A673 (cell line): ENCODE measurements at regions not wholly inside any gene's neighbourhood (a gene's known extent, or its start where the extent isn't known, plus 50 kb on each side); places are given as distances from the start of the nearest gene placed in this dataset.

ENCODE experiments used
- CTCF ChIP-seq: fragments of 300-800, 200-600 bp; sonication (generic); conservative IDR thresholded peaks from 2 replicates; pipeline ENCODE4 v1.5.1; 2017; ENCODE audit warnings: low read depth, mild to moderate bottlenecking, antibody characterized with exemption, low read length, moderate library complexity, mixed read lengths
- EZH2 ChIP-seq: fragments of 200-600 bp; sonication (generic); IDR thresholded peaks from 2 replicates; pipeline ENCODE4 v1.6.1; 2017; ENCODE audit warnings: borderline replicate concordance, low read depth, mild to moderate bottlenecking, mixed read lengths, antibody characterized with exemption, low read length; ENCODE audit not compliant: poor library complexity, severe bottlenecking

DNA sequence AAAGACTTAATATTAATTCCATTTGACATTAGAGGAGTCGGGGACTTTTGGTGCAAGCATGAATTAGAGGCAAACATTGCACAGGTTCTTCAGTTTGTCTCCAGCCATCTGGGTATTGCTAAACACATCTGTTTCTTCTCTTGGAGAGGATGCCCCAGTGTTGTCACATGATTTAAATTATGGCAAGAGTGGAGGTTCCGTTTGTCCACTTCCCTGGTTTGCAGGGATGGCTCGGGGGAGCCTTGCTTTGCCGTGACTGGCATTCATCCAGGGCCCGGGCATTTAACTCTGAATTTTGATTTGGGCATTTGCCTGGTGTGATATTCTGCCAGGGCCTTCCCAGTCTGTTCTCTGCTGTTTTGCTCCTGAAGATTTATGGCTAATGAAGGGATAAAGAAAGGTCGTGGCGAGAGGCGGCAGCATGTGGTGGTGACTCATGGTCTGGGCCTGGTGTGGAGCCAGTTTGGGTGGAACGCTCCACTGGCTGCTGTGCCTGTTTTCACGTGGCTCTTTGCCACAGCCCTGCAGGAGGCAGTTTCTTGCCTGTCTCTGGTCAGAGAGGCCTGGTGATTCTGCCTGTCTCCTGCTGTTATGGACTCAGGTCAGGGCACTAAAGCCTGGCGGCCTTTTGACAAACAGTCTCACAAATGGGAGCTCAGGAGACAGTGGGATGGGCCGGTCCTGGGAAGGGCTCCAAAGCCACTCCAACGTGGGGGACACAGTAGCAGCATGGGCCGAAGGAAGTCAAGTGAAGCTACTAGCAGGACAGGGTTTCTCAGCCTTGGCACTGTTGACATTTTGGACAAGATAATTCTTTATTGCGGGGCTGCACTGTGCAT is 99.4 kb upstream of the PGRMC2 start:
- no peak for TF ChIP-seq CTCF
- TF ChIP-seq EZH2, result no peak
